Kidney (tissue), 13 donors: ENCODE measurements at regions not wholly inside any gene's neighbourhood (a gene's known extent, or its start where the extent isn't known, plus 50 kb on each side); places are given as distances from the start of the nearest gene placed in this dataset.

ENCODE experiments used
- DNase-seq, 5 donors: peaks; one replicate each; pipeline ENCODE4 v3.0.0-alpha.2; 2013 to 2020
- FAIRE-seq: peaks from 2 replicates; lab custom pipeline; 2012; peaks lifted over from hg19 to GRCh38; lab: Jason Lieb, UNC
- H3K27ac ChIP-seq, 2 donors: one replicate each; pipeline ENCODE4 v1.7.0; 2013; ENCODE audit warnings: low read depth in 2 of 2, low read length in 2 of 2, inconsistent platforms in 1 of 2
- H3K27me3 ChIP-seq: one replicate; pipeline ENCODE4 v1.7.1; 2013; ENCODE audit warnings: low read length, inconsistent platforms; ENCODE audit not compliant: control insufficient read depth, insufficient read depth
- H3K36me3 ChIP-seq, 3 donors: one replicate each; pipeline versions ENCODE4 v1.7.0 to v1.7.1; 2013; ENCODE audit warnings: low read length in 3 of 3, control low read depth in 1 of 3, inconsistent platforms in 1 of 3; ENCODE audit not compliant: insufficient read depth in 3 of 3, control insufficient read depth in 2 of 3
- H3K4me1 ChIP-seq, 3 donors: one replicate each; pipeline versions ENCODE4 v1.7.0 to v1.7.1; 2013; ENCODE audit warnings: low read length in 3 of 3, inconsistent platforms in 1 of 3, low read depth in 1 of 3; ENCODE audit not compliant: control insufficient read depth in 2 of 3, insufficient read depth in 2 of 3
- H3K4me3 ChIP-seq, 3 donors: one replicate each; pipeline versions ENCODE4 v1.7.0 to v1.8.1; 2013; ENCODE audit warnings: low read length in 3 of 3, control low read depth in 1 of 3, inconsistent platforms in 1 of 3
- H3K9ac ChIP-seq, 3 donors: one replicate each; pipeline versions ENCODE4 v1.7.0 to v1.7.1; 2013; ENCODE audit warnings: low read length in 3 of 3, control low read depth in 1 of 3, inconsistent platforms in 1 of 3
- H3K9me3 ChIP-seq, 3 donors: one replicate each; pipeline versions ENCODE4 v1.7.0 to v1.7.1; 2013; ENCODE audit warnings: low read length in 3 of 3, control low read depth in 1 of 3, inconsistent platforms in 1 of 3; ENCODE audit not compliant: control insufficient read depth in 2 of 3, insufficient read depth in 1 of 3
- CTCF ChIP-seq: IDR thresholded peaks from 3 replicates; pipeline ENCODE4 v1.5.1; 2012; ENCODE audit warnings: mild to moderate bottlenecking, moderate library complexity, borderline replicate concordance; ENCODE audit not compliant: insufficient read depth; ENCODE audit errors: extremely low read depth
- intact Hi-C: fragments of 100-400 bp; cut with DNase I; formaldehyde crosslinking; loops from one replicate; pipeline ENCODE4 v1.11.1; 2022
- donor health status: control.
- donor health status: control.
- donor health status: control.
- donor health status: control.
- donor health status: control.
- donor health status: DM: yes; HTN: yes; CAD: no.
- donor health status: Normal renal cell carcinoma (clear cell type).

- Histone ChIP-seq H3K4me1 (no peaks in the 10 kb centered on the region), H3K36me3 (no peaks in the 10 kb centered on the region), H3K9ac (no peak overlapping the region), H3K9me3 (no peaks in the 10 kb centered on the region), H3K27me3 (no peaks in the 10 kb centered on the region), H3K27ac (no peak overlapping the region), H3K4me3 (no peak overlapping the region)
- no peak for TF ChIP-seq CTCF
- FAIRE-seq (no peak), DNase-seq (no peak)
- intact Hi-C loops, result no loop called here
Measured at GRCh38 chr18:73927496-73927895, 220.1 kb downstream of the FBXO15 start.

- no peak overlapping the region for H3K4me3 ChIP-seq
- H3K9ac ChIP-seq, result no peak overlapping the region
- H3K9me3 ChIP-seq, result no peaks in the 10 kb centered on the region
- no peaks in the 10 kb centered on the region for H3K4me1 ChIP-seq
- no peak overlapping the region for H3K27ac ChIP-seq
- DNase-seq (no peak), FAIRE-seq (no peak)
- intact Hi-C loops, result no loop called here
- no peaks in the 10 kb centered on the region for H3K36me3 ChIP-seq
- no peaks in the 10 kb centered on the region for H3K27me3 ChIP-seq
- no peak for TF ChIP-seq CTCF
Measured at GRCh38 chr18:73924836-73925235, 222.8 kb downstream of the FBXO15 start.

- Histone ChIP-seq H3K9ac (no peak overlapping the region), H3K27me3 (no peaks in the 10 kb centered on the region), H3K36me3 (no peaks in the 10 kb centered on the region), H3K4me1 (no peaks in the 10 kb centered on the region), H3K9me3 (no peaks in the 10 kb centered on the region), H3K27ac (no peak overlapping the region), H3K4me3 (no peak overlapping the region)
- intact Hi-C loops, result no loop called here
- no peak for DNase-seq
- FAIRE-seq, result no peak
- no peak for TF ChIP-seq CTCF
Measured at GRCh38 chr18:73924307-73924706, 223.3 kb downstream of the FBXO15 start.

GRCh38 chr18:73923866-73924265 lies 223.8 kb downstream of the FBXO15 start:
- DNase-seq (no peak), FAIRE-seq (no peak)
- Histone ChIP-seq H3K27me3 (no peaks in the 10 kb centered on the region), H3K4me1 (no peaks in the 10 kb centered on the region), H3K9ac (no peak overlapping the region), H3K36me3 (no peaks in the 10 kb centered on the region), H3K4me3 (no peak overlapping the region), H3K9me3 (no peaks in the 10 kb centered on the region), H3K27ac (no peak overlapping the region)
- intact Hi-C loops, result no loop called here
- TF ChIP-seq CTCF, result no peak
